ENCODE measurements at regions not wholly inside any gene's neighbourhood (a gene's known extent, or its start where the extent isn't known, plus 50 kb on each side); places are given as distances from the start of the nearest gene placed in this dataset.
"Not testable (repeated sequence)": the region's sequence is repeated elsewhere in the genome, so short reads cannot be mapped to it uniquely, and the experiment has no call there.

DNA sequence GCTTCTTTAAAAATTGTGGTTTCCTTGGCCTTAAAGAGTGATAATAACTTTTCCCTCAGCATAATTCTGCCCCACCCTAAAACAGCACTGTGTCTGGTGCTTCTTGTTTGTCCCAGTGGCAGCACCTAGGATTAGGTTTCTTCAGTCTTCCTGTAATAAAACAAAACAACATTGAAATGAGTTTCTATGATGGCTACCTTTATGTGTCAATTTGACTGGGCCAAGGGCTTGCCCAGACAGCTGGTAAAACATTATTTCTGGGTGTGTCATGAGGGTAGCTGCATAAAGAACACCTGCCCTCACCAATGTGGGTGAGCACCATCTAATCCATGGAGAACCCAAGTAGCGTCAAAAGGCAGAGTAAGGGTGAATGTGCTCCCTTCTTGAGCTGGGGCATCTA is 117.8 kb downstream of the QRSL1 start:
- Histone ChIP-seq H3K4me3 (no peak overlapping the region), H3K4me1 (no peaks in the 10 kb centered on the region), H3K9me3 (no peaks in the 10 kb centered on the region), H3K36me3 (no peaks in the 10 kb centered on the region), H3K27ac (no peak overlapping the region), H3K27me3 (peaks cover 6% of the 10 kb centered on the region)
- TF ChIP-seq CTCF (IDR thresholded peaks at IDR 0.05) = no peak
- intact Hi-C loops (cut with DNase I) = no loop called here
- DNase-seq (ENCODE audit: low spot score in 2 of 2) = no peak

- no peak for DNase-seq (ENCODE audit: low spot score in 2 of 2)
- H3K9me3 ChIP-seq = no peaks in the 10 kb centered on the region
- no peaks in the 10 kb centered on the region for H3K36me3 ChIP-seq
- H3K27me3 ChIP-seq = peaks cover 6% of the 10 kb centered on the region
- H3K4me1 ChIP-seq = no peaks in the 10 kb centered on the region
- intact Hi-C loops (cut with DNase I) = no loop called here
- TF ChIP-seq CTCF (IDR thresholded peaks at IDR 0.05) = no peak
- no peak overlapping the region for H3K27ac ChIP-seq
- H3K4me3 ChIP-seq = no peak overlapping the region
Measured at GRCh38 chr6:106746652-106747051, 117.3 kb downstream of the QRSL1 start.

DNA sequence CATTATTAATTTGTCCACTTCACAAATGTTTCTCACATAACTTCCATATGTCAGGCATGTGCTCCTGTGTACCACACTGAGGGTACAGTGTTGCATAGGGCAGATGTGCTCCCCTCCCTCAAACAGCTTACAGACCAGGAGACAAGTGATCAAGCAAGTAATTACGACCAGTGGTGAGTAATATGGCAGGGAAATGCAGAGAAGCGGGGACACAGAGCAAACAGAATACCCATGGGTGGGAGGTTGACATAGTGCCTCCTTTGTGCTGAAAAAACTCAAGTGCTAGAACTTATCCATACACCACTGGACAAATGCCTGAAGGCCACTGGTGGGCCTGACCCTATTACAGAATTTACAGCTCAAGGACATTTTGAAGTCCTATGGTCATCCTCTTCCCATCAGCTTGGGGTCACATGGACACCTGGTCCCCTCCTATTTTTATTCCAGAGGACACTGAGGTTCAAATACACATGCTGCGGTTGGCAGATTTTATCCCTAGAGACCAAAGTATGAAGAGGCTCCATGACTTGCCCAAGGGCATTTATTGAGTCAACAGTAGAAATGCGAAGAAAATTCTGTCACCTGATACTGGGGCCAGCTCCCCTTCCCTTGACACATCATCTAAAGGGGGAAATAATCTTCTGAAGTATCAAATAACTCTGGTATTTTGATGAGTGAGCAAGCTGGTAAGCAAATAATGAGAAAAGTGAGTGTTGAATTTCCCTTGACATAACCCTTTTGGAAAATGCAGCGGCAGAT is 116.6 kb downstream of the QRSL1 start:
- H3K27me3 ChIP-seq = peaks cover 6% of the 10 kb centered on the region
- no peak overlapping the region for H3K27ac ChIP-seq
- no peaks in the 10 kb centered on the region for H3K4me1 ChIP-seq
- intact Hi-C loops (cut with DNase I) = no loop called here
- no peaks in the 10 kb centered on the region for H3K36me3 ChIP-seq
- H3K4me3 ChIP-seq = no peak overlapping the region
- no peaks in the 10 kb centered on the region for H3K9me3 ChIP-seq
- no peak for TF ChIP-seq CTCF (IDR thresholded peaks at IDR 0.05)
- DNase-seq (ENCODE audit: low spot score in 2 of 2) = peak in 1 of 2 donors; percentile 31

DNA sequence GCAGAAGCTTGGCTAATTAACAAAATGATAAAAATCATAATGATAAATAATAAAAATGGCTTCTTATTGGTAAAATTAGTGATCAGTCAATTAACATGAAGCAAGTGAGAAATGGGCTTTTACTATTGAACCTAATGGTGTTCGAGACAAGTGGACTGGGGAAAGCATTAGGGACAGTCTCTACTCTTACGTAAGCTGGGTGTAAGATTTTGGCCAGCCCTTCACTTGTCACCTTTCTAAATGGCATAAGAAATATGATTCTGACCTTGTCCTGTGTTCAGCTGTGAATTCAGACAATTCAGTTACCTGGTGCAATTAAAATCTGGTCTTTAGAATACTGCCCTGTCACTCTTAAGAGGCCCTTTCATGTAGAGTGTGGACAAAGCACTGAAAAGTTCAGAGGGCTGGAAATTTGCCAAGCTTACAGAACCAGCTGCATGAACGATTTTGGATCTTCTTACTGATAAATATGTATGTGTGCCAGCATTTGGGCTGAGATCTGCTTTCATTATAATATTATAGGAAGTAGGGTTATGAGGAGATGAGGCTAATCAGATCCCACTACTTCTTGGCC is 115.9 kb downstream of the QRSL1 start:
- no peak overlapping the region for H3K27ac ChIP-seq
- DNase-seq (ENCODE audit: low spot score in 2 of 2) = peak in 1 of 2 donors; percentile 22
- no peaks in the 10 kb centered on the region for H3K36me3 ChIP-seq
- peaks cover 0 to 2% of the 10 kb centered on the region in 2 donors for H3K4me1 ChIP-seq
- H3K4me3 ChIP-seq = no peak overlapping the region
- H3K27me3 ChIP-seq = peaks cover 6% of the 10 kb centered on the region
- H3K9me3 ChIP-seq = no peaks in the 10 kb centered on the region
- TF ChIP-seq CTCF (IDR thresholded peaks at IDR 0.05) = no peak
- intact Hi-C loops (cut with DNase I) = no loop called here

- DNase-seq (ENCODE audit: low spot score in 2 of 2) = no peak
- Histone ChIP-seq H3K4me3 (no peak overlapping the region), H3K4me1 (peaks cover 0 to 2% of the 10 kb centered on the region in 2 donors), H3K27me3 (peaks cover 2% of the 10 kb centered on the region), H3K27ac (no peak overlapping the region), H3K36me3 (no peaks in the 10 kb centered on the region), H3K9me3 (no peaks in the 10 kb centered on the region)
- intact Hi-C loops (cut with DNase I) = no loop called here
- no peak for TF ChIP-seq CTCF (IDR thresholded peaks at IDR 0.05)
Measured at GRCh38 chr6:106744781-106745180, 115.4 kb downstream of the QRSL1 start.

DNA sequence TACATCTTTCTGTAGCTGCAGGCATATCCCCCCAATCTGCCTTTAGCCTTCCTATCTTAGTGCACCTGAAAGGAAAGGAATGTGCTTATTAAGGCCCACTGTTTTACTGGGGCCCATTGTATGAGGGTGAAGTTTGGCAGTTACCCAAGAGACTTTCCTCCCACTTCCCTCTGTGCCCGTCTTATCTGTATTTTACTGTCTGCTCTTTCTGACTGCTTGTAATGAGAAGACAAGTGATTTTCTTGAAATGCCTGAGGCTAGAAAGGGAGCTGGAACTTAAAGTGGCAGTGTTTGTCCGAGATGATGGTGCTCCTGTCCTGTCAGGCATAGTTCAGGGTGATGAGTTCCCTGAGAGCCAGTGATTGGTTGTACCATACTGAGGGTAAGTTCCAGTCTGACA is 114.7 kb downstream of the QRSL1 start:
- intact Hi-C loops (cut with DNase I); H3K4me1 ChIP-seq; H3K27ac ChIP-seq; H3K4me3 ChIP-seq; H3K9me3 ChIP-seq; DNase-seq (ENCODE audit: low spot score in 2 of 2); H3K27me3 ChIP-seq; H3K36me3 ChIP-seq: not testable (repeated sequence)

Measured in ascending aorta (tissue), 2 donors.